ENCODE measurements at regions not wholly inside any gene's neighbourhood (a gene's known extent, or its start where the extent isn't known, plus 50 kb on each side); places are given as distances from the start of the nearest gene placed in this dataset.

GRCh38 chr3:78287085-78287484, 1247.2 kb downstream of the ROBO2 start:
- TF ChIP-seq CTCF (conservative IDR thresholded peaks at IDR 0.05; ENCODE audit: low read depth, low read length) = no peak
- no peak for DNase-seq (ENCODE audit: low read depth)

GRCh38 chr3:78293284-78293683, 1253.4 kb downstream of the ROBO2 start:
- no peak for DNase-seq (ENCODE audit: low read depth)
- H3K4me3 ChIP-seq (ENCODE audit: low read length) = no peak overlapping the region
- no peak for TF ChIP-seq CTCF (conservative IDR thresholded peaks at IDR 0.05; ENCODE audit: low read depth, low read length)

More at GRCh38 chr3:78287085-78287484, 1247.2 kb downstream of the ROBO2 start:
- H3K4me3 ChIP-seq (ENCODE audit: low read length) = no peak overlapping the region

DNA sequence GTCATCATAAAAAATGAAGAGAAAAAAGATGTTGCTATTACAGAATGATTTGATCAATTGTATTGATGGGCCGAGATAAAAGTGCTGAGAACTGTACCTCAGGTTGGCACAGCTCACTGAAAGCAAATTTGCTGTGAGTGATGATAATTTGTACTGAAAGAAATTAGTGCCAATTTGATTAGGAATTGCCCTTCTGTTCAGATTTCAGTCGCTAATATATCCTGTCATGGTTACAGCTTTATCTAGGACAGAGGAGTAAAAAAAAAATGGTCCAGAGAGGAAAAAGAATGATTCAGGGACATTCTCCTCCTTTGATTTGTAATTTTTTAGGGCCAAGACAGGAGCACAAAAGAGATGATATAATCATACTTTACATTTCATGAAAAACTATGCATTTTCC, 1264.2 kb downstream of the ROBO2 start:
- no peak for TF ChIP-seq CTCF (conservative IDR thresholded peaks at IDR 0.05; ENCODE audit: low read depth, low read length)
- no peak for DNase-seq (ENCODE audit: low read depth)
- H3K4me3 ChIP-seq (ENCODE audit: low read length) = no peak overlapping the region

DNA sequence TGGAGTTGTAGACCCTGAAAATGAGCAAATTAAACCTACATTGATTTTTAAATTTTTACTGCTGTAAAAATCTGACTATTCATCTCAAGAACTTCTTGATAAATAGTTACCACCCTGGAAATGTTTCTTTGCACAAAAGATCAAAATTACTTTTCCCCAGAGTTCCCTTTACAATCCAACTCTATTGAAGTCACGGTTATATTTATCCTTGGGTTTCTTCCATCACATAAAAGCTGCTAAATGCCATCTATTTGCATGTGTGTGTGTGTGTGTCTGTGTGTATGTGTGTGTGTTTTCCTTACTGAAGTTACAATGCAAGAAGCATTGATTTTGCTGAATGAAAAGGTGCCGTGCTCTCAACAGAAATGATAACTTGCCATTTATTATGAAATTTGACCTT, 1273.0 kb downstream of the ROBO2 start:
- no peak for TF ChIP-seq CTCF (conservative IDR thresholded peaks at IDR 0.05; ENCODE audit: low read depth, low read length)
- no peak for DNase-seq (ENCODE audit: low read depth)
- no peak overlapping the region for H3K4me3 ChIP-seq (ENCODE audit: low read length)

- DNase-seq (ENCODE audit: low read depth) = no peak
- no peak overlapping the region for H3K4me3 ChIP-seq (ENCODE audit: low read length)
- no peak for TF ChIP-seq CTCF (conservative IDR thresholded peaks at IDR 0.05; ENCODE audit: low read depth, low read length)
Observed at GRCh38 chr3:78313332-78313731, 1273.4 kb downstream of the ROBO2 start.

DNA sequence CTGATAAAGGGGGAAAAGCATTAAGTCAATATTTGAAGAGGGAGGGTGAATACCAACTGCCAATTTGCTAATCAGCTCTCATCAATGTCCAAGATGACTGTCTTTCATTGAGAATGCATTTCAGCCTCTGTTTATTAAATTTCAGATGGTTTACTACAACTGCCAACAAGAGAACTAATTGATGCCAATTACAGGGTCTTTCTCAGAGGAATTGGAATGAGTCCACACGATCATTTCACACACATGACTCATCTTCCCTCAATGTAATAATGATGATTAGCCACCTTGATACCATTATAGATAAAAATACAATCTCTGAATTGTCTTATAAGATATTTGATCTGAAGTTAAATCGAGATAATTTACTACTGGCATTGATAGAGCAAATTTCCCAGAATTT, 1274.4 kb downstream of the ROBO2 start:
- no peak for DNase-seq (ENCODE audit: low read depth)

GRCh38 chr3:78317774-78318173, 1277.9 kb downstream of the ROBO2 start:
- no peak for DNase-seq (ENCODE audit: low read depth)
- no peak overlapping the region for H3K4me3 ChIP-seq (ENCODE audit: low read length)
- no peak for TF ChIP-seq CTCF (conservative IDR thresholded peaks at IDR 0.05; ENCODE audit: low read depth, low read length)

More for the DNA sequence above, 1274.4 kb downstream of the ROBO2 start:
- no peak for TF ChIP-seq CTCF (conservative IDR thresholded peaks at IDR 0.05; ENCODE audit: low read depth, low read length)
- H3K4me3 ChIP-seq (ENCODE audit: low read length) = no peak overlapping the region

All from retinal pigment epithelial cell (primary cell).